DOHH2 (cell line): ENCODE measurements at regions not wholly inside any gene's neighbourhood (a gene's known extent, or its start where the extent isn't known, plus 50 kb on each side); places are given as distances from the start of the nearest gene placed in this dataset.

Experiments
- H3F3A ChIP-seq: fragments of 200-600 bp; sonication (generic), shearing (Covaris generic); 2 replicates; pipeline ENCODE4 v1.6.0; 2016; ENCODE audit warnings: antibody characterized with exemption, mild to moderate bottlenecking; ENCODE audit not compliant: control insufficient read depth, insufficient read depth
- H3K27ac ChIP-seq: fragments of 200-600 bp; sonication (generic); 2 replicates; pipeline ENCODE4 v1.5.1; 2014; ENCODE audit warnings: low read depth, mild to moderate bottlenecking, low read length, moderate library complexity
- H3K27me3 ChIP-seq: fragments of 200-600 bp; sonication (generic); 2 replicates; pipeline ENCODE4 v1.6.1; 2014; ENCODE audit warnings: mild to moderate bottlenecking, low read length, mixed read lengths; ENCODE audit not compliant: control insufficient read depth
- H3K36me3 ChIP-seq: fragments of 200-600 bp; sonication (generic); 2 replicates; pipeline ENCODE4 v1.6.1; 2014; ENCODE audit warnings: mild to moderate bottlenecking, low read length, moderate library complexity, mixed read lengths; ENCODE audit not compliant: control insufficient read depth
- H3K4me1 ChIP-seq: fragments of 200-600 bp; sonication (generic); 2 replicates; pipeline ENCODE4 v1.6.1; 2014; ENCODE audit warnings: mild to moderate bottlenecking, low read length, mixed read lengths; ENCODE audit not compliant: control insufficient read depth
- H3K4me2 ChIP-seq: fragments of 200-600 bp; sonication (generic); 2 replicates; pipeline ENCODE4 v1.6.0; 2014; ENCODE audit warnings: mild to moderate bottlenecking, low read length, moderate library complexity
- H3K4me3 ChIP-seq: fragments of 200-600 bp; sonication (generic); 2 replicates; pipeline ENCODE4 v1.5.1; 2014; ENCODE audit warnings: mild to moderate bottlenecking, low read length, mixed read lengths
- H3K79me2 ChIP-seq: fragments of 200-600 bp; sonication (generic); 2 replicates; pipeline ENCODE4 v1.6.1; 2014; ENCODE audit warnings: mild to moderate bottlenecking, low read length, mixed read lengths; ENCODE audit not compliant: control insufficient read depth
- H3K9me2 ChIP-seq: fragments of 200-600 bp; sonication (generic); replicated peaks from 2 replicates; pipeline ENCODE4 v1.6.1; 2014; ENCODE audit warnings: mild to moderate bottlenecking, low read length, mixed read lengths; ENCODE audit not compliant: control insufficient read depth
- H3K9me3 ChIP-seq: fragments of 200-600 bp; sonication (generic); 2 replicates; pipeline ENCODE4 v1.6.1; 2014; ENCODE audit warnings: antibody characterized with exemption, low read length, mixed read lengths; ENCODE audit not compliant: control insufficient read depth, insufficient read depth
- H4K20me1 ChIP-seq: fragments of 200-600 bp; sonication (generic); 2 replicates; pipeline ENCODE4 v1.6.0; 2014; ENCODE audit warnings: low read depth, mild to moderate bottlenecking, antibody characterized with exemption, low read length, moderate library complexity; ENCODE audit not compliant: control insufficient read depth, insufficient read depth
- EZH2phosphoT487 ChIP-seq: fragments of 200-600 bp; sonication (generic); IDR thresholded peaks from 2 replicates; pipeline ENCODE4 v1.6.1; 2017; ENCODE audit warnings: borderline replicate concordance, mild to moderate bottlenecking, antibody characterized with exemption, low read length, moderate library complexity, mixed read lengths
- TF ChIP-seq, protein P1 (sequence below): fragments of 200-600 bp; sonication (generic); IDR thresholded peaks from one replicate; pipeline ENCODE4 v1.5.1; 2014; ENCODE audit warnings: antibody characterized with exemption, mild to moderate bottlenecking, low read depth, low read length; ENCODE audit not compliant: poor library complexity, severe bottlenecking

DNA sequence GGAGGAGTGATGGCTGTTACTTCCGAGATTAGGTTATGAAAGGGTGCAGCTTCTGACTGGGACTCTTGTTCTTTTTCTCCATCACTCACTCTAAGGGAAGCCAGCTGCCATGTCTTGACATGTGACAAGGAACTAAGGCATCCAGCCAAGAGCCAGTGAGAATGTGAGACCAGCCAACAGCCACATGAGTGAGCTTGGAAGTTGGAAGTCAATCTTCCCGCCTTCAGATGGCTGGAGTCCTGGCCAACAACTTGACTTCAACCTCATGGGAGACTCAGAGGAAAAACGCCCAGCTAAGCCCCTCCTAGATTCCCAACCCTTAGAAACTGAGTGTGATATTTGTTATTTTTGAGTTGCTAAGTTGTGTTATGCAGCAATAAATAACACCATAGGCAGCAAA, 201.1 kb downstream of the SNX18 start:
- Histone ChIP-seq H3K27ac (no peak overlapping the region), H3K27me3 (no peaks in the 10 kb centered on the region), H3K36me3 (no peaks in the 10 kb centered on the region), H3K9me3 (0 out of 2 replicates have a peak, but pooled peaks cover 3% of the 10 kb centered on the region), H3F3A (no peaks in the 10 kb centered on the region), H3K4me1 (no peaks in the 10 kb centered on the region), H3K79me2 (no peaks in the 10 kb centered on the region), H4K20me1 (no peaks in the 10 kb centered on the region), H3K9me2 (no peaks in the 10 kb centered on the region), H3K4me3 (no peak overlapping the region), H3K4me2 (no peak overlapping the region)
- no peak for TF ChIP-seq EZH2phosphoT487
- TF ChIP-seq, protein P1, sequence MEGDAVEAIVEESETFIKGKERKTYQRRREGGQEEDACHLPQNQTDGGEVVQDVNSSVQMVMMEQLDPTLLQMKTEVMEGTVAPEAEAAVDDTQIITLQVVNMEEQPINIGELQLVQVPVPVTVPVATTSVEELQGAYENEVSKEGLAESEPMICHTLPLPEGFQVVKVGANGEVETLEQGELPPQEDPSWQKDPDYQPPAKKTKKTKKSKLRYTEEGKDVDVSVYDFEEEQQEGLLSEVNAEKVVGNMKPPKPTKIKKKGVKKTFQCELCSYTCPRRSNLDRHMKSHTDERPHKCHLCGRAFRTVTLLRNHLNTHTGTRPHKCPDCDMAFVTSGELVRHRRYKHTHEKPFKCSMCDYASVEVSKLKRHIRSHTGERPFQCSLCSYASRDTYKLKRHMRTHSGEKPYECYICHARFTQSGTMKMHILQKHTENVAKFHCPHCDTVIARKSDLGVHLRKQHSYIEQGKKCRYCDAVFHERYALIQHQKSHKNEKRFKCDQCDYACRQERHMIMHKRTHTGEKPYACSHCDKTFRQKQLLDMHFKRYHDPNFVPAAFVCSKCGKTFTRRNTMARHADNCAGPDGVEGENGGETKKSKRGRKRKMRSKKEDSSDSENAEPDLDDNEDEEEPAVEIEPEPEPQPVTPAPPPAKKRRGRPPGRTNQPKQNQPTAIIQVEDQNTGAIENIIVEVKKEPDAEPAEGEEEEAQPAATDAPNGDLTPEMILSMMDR: no peak

DNA sequence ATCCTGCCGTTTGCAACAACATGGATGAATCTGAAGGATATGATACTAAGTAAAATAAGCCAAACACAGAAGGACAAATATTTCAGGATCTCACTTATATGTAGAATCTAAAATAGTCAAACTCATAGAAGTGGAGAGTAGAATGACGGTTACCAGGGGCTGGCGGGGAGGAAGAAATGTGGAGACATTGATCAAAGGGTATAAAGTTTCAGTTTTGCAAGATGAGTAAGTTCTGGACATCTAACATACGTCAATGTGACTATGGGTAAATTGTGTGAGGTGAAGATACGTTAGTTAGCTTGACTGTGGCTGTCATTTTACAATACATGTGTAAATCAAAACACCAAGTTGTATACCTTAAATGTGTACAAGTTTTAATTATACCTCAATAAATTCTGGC, 200.3 kb downstream of the SNX18 start:
- no peak overlapping the region for H3K4me3 ChIP-seq
- H4K20me1 ChIP-seq: no peaks in the 10 kb centered on the region
- H3K9me3 ChIP-seq: 0 out of 2 replicates have a peak, but pooled peaks cover 3% of the 10 kb centered on the region
- no peaks in the 10 kb centered on the region for H3F3A ChIP-seq
- no peaks in the 10 kb centered on the region for H3K9me2 ChIP-seq
- TF ChIP-seq, protein P1: no peak
- no peak for TF ChIP-seq EZH2phosphoT487
- no peak overlapping the region for H3K4me2 ChIP-seq
- no peaks in the 10 kb centered on the region for H3K27me3 ChIP-seq
- no peaks in the 10 kb centered on the region for H3K36me3 ChIP-seq
- H3K27ac ChIP-seq: no peak overlapping the region
- no peaks in the 10 kb centered on the region for H3K4me1 ChIP-seq
- H3K79me2 ChIP-seq: no peaks in the 10 kb centered on the region

GRCh38 chr5:54717459-54717858, 199.9 kb downstream of the SNX18 start:
- H3K36me3 ChIP-seq: no peaks in the 10 kb centered on the region
- no peaks in the 10 kb centered on the region for H4K20me1 ChIP-seq
- 0 out of 2 replicates have a peak, but pooled peaks cover 3% of the 10 kb centered on the region for H3K9me3 ChIP-seq
- no peaks in the 10 kb centered on the region for H3K27me3 ChIP-seq
- no peak overlapping the region for H3K4me3 ChIP-seq
- H3K4me1 ChIP-seq: no peaks in the 10 kb centered on the region
- no peak for TF ChIP-seq EZH2phosphoT487
- TF ChIP-seq, protein P1: no peak
- H3K79me2 ChIP-seq: no peaks in the 10 kb centered on the region
- H3F3A ChIP-seq: no peaks in the 10 kb centered on the region
- no peak overlapping the region for H3K27ac ChIP-seq
- no peaks in the 10 kb centered on the region for H3K9me2 ChIP-seq
- H3K4me2 ChIP-seq: no peak overlapping the region
